D721Med (cell line): ENCODE measurements at regions not wholly inside any gene's neighbourhood (a gene's known extent, or its start where the extent isn't known, plus 50 kb on each side); places are given as distances from the start of the nearest gene placed in this dataset.

ENCODE experiments used
- DNase-seq: peaks from one replicate; pipeline ENCODE4 v3.0.0; 2011; ENCODE audit warnings: low spot score; ENCODE audit not compliant: insufficient read length
- FAIRE-seq: peaks from 2 replicates; lab custom pipeline; 2011; peaks lifted over from hg19 to GRCh38; lab: Jason Lieb, UNC
- TF ChIP-seq, protein P1 (sequence below): IDR thresholded peaks from 2 replicates; pipeline ENCODE4 v1.5.1; 2012; ENCODE audit warnings: mild to moderate bottlenecking, control low read depth; ENCODE audit not compliant: insufficient read depth; ENCODE audit errors: missing control alignments

DNA sequence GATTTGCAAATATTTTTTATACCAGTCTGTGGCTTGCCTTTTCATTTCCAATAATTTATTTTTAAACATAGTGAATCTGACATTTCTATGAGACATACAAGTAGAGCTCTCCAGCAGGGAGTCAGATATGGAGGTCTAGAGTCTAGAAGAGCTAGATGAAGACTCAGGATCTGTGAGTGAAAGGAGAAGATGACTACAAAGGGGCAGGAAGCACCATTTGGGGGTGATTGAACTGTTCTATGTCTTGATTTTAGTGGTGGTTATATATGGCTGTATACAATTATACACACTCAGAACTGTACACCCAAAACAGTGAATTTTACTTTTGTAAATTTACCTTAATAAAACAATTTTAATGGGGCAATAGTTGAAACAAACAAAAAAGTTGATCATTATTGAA lies 127.9 kb upstream of the BACH2 start:
- no peak for DNase-seq
- no peak for FAIRE-seq
- TF ChIP-seq, protein P1, sequence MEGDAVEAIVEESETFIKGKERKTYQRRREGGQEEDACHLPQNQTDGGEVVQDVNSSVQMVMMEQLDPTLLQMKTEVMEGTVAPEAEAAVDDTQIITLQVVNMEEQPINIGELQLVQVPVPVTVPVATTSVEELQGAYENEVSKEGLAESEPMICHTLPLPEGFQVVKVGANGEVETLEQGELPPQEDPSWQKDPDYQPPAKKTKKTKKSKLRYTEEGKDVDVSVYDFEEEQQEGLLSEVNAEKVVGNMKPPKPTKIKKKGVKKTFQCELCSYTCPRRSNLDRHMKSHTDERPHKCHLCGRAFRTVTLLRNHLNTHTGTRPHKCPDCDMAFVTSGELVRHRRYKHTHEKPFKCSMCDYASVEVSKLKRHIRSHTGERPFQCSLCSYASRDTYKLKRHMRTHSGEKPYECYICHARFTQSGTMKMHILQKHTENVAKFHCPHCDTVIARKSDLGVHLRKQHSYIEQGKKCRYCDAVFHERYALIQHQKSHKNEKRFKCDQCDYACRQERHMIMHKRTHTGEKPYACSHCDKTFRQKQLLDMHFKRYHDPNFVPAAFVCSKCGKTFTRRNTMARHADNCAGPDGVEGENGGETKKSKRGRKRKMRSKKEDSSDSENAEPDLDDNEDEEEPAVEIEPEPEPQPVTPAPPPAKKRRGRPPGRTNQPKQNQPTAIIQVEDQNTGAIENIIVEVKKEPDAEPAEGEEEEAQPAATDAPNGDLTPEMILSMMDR = no peak

DNA sequence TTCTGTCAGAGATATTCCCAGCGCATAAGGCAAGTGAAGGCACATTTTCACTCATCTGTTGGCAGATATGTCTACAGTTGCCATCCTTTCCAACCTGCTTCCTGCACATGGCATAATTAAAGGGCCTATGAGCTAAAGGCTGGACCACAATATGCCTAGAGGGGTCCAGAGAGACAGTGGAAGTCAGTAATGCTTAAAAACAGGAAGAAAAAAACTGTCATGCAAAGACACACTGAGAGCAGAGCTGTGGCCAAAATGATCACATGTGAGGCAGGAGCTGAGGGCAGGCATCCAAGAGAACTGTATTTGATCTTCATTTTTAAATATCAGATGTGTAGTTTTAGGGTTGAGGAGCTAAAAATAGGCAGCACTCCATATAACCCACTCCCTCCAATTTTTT lies 125.0 kb upstream of the BACH2 start:
- DNase-seq = no peak
- no peak for FAIRE-seq
- TF ChIP-seq, protein P1 = no peak

DNA sequence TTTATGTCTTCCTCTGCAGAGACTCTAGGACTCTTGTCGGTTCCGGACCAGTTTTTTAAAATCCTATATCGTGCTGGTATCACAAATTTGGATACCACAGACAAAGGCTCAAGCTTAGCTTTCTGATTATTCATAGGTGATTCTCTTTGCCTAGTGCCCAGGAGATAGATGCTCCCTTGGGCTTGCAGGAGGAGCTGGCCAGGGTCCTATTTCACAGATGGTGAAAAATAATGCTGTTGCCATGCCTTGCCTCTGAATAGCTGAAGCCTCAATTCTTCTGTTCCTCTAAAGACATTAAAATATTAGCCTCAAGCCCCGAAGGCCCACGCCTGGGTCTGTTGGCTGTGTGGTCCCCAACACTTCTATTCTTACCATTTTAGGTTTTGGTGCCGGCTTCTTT lies 123.9 kb upstream of the BACH2 start:
- TF ChIP-seq, protein P1 = no peak
- FAIRE-seq (no peak), DNase-seq (no peak)

DNA sequence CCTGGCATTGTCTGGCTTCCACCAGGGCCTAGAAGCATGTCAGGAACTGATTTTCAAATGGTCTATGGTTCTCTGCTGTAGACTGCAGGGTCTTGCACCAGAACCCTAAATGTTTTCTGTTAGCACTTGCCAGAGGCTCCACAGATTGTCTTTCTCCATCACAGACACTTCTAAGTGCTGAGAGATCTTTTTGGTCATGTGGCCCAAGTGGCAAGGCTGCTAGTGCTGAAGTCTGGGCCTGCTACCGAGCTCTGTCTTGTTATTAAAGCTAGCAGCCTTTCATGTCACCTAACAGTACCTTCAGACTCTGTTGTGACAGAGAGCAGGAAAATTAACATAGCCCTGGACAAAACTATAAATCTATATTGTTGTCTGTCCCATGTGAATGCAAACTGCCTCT lies 120.7 kb upstream of the BACH2 start:
- DNase-seq = no peak
- TF ChIP-seq, protein P1 = no peak
- FAIRE-seq = no peak

DNA sequence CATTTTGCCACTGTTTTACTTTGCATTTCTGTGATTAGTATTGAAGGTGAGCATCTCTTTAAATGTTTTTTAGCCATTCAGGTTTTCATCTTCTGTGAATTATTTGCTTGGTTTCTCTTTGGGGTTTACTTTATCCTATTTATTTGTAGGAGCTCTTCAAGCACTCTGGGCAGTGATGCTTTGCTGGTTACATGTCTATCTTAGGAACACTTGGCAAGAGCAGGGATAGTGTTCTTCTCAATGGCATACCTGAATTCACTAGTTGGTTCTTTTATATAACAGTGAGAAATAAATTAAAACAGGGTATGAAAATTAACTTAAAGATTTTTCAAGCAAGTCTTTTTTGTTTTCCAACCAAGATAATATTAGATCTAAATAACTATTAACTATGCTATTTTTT lies 119.7 kb upstream of the BACH2 start:
- no peak for FAIRE-seq
- TF ChIP-seq, protein P1 = no peak
- no peak for DNase-seq

DNA sequence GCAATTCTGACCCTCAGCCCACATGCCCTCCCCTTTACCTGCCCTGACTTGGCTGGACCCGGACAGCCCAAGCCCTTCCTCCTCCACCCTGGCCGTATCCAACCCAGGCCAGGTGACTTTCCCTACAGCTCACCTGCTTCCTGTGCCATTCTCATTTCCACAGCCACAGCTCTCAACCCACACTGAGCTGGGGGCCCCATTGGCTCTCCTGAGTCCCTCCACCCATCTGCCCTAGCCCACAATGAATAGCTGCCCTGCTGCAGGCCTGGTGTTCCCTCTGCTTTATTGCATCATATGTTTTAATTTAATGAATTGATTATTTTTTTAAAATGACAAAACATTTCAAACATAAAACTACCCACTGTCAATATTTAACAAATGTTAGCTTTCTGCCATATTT lies 118.5 kb upstream of the BACH2 start:
- TF ChIP-seq, protein P1 = no peak
- DNase-seq = no peak
- no peak for FAIRE-seq

DNA sequence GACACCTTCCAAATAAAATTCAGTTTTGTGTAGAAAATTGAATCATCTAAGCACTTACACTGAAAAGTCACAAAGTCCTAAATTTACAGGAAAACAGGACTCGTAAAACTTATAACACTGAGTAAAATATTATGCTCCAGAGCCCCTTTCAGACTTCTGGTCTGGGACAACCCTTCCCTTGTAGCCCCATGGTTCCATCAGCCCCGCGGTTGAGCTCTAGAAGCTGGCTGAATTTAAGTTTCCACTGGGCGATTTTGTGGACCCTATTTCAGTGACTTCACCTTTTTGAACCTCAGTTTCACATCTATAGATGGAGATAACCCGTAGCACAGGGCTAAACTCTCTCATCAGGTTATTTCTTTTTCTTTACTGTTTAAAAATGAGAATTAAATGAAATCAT lies 117.7 kb upstream of the BACH2 start:
- no peak for FAIRE-seq
- TF ChIP-seq, protein P1 = no peak
- DNase-seq = no peak
